HS-5 (cell line): ENCODE measurements at regions not wholly inside any gene's neighbourhood (a gene's known extent, or its start where the extent isn't known, plus 50 kb on each side); places are given as distances from the start of the nearest gene placed in this dataset.
"Not testable (repeated sequence)": the region's sequence is repeated elsewhere in the genome, so short reads cannot be mapped to it uniquely, and the experiment has no call there.

Experiments
- DNase-seq: peaks from one replicate; pipeline ENCODE4 v3.0.0-alpha.2; 2012; ENCODE audit warnings: low read depth

DNA sequence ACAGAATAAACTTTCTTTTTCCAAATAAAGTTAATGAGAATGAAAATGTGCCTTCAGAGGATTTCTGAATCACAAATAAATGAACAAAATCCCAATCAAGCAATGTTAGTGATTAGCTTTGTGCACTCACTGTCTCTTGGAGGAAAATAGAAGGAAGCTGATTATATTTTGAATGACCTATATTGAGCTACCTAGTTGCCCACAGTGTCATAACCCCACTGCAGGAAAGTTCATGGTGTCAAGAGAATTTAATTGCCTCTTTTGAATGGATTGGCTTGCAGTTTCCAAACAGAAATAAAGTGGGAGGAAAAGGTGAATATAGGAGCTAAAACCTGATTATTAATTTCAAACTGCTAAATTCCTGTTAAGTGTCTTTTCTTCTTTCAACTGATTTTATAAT is 515.9 kb downstream of the JRKL start:
- no peak for DNase-seq

DNA sequence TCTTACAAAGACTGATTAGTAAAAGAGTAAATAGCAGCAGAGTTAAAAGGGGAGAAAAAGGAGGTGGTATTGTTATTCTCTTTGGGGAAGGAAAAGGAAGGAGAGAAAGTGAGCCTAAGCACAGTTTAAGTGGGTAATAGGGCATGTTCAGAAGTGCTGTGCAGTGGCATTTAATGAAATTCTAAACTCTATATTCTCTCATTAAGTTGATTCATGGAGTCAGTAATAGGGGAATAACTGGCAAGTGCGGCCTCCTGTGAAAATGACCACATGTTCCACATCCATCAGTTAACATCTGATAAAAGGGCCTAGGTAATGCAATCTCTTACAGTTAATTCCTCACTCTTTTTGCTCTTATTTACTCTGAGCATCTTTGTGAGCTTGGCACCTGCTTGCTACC is 516.7 kb downstream of the JRKL start:
- no peak for DNase-seq

DNA sequence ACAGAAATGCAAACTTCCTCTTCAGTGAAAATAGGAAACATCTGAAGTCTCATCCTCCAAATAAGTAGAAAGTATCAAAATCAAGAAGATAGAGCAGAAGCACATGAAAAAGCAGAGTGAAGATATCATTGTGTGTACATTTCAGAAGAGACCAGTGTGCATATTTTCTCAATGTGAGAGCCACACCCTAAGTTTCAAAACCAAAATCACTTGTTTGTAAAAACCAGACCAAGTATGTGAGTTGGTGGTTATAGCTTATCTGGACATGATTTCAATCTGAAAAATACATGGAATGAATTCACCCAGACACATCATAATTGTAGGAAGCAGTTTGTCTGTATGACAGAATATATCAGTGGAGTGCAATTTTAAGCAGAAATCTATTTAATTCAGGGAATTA is 536.0 kb downstream of the JRKL start:
- DNase-seq: no peak

DNA sequence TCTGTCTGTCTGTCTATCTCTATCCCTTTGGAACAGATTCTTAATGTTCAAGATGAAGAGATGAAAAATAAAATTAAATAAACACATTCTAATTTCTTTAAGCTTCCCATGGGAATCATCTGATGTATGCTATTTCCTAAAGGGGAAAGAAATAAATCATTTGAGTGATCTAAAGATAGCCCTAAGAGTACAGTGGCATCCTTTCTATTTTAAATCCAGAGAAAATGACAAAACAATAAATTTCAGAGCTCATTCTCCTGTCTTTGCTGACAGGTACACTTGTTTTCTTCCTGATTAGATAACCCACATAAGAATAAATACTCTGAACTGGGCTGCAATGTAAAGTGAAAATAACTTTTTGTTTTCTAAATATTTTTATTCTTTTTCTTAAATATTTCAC is 550.4 kb downstream of the JRKL start:
- no peak for DNase-seq

DNA sequence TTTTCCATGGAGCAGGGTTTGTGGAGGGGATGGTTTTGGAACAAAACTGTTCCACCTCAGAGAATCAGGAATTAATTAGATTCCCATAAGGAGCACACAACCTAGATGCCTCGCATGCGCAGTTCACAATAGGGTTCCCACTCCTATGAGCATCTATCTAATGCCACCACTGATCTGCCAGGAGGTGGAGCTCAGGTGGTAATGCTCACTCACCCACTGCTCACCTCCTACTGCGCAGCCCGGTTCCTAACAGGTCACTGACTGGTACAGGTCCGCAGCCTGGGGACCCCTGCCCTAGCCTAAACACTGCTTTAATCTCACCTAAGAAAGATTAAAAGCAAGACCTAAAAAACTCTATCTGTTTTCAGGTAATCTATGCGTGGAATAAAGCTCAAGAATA is 553.0 kb downstream of the JRKL start:
- no peak for DNase-seq

DNA sequence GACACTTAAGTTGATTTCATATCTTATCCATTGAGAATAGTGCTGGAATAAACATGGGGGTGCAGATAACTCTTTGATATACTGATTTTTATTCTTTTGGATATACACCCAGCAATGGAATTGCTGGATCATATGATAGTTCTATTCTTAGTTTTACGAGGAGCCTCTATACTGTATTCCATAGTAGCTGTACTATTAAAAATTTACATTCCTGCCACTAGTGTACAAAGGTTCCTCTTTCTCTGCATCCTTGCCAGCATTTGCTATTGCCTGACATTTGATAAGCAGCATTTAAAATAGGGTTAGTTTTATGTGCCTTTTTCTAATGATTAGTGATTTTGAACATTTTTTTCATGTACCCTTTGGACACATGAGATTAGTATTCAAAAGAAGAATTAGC is 554.2 kb downstream of the JRKL start:
- no peak for DNase-seq

DNA sequence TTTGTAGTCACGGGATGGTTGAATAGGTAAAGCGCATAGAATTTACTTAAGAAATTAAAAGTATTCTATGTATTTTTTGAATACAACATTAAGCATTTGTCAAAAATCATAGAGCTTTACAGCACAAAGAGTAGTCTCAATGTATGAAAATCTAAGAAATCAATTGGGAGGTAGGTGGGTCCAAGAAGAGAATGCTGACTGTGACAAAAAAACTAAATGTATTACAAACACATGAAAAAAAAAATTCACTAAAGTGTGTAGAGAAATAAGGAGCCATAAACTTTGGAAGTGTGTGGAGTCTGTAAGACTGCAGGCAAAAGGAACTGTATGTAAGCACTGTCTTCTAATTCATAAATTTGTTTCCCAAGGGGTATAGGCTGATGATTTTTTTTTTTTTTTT is 558.3 kb downstream of the JRKL start:
- DNase-seq: no peak

DNA sequence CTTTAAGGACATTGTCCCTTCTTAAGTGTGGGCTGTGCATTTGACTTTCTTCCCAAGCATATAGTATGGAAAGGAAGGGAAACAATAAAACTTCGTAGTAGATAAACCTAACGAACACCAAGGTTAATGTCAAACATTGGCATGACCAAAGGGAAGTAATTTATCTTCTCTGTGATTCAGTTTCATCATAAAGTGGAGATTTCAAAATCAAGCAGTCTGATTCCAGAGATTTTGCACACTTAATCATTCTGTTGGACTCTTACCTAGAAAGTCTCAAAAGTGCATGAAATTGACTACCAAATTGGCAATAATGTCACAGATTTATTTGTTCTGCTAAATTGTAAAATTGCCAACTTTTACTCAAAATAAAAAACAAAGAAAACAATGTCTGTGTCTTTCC is 559.7 kb downstream of the JRKL start:
- no peak for DNase-seq

DNA sequence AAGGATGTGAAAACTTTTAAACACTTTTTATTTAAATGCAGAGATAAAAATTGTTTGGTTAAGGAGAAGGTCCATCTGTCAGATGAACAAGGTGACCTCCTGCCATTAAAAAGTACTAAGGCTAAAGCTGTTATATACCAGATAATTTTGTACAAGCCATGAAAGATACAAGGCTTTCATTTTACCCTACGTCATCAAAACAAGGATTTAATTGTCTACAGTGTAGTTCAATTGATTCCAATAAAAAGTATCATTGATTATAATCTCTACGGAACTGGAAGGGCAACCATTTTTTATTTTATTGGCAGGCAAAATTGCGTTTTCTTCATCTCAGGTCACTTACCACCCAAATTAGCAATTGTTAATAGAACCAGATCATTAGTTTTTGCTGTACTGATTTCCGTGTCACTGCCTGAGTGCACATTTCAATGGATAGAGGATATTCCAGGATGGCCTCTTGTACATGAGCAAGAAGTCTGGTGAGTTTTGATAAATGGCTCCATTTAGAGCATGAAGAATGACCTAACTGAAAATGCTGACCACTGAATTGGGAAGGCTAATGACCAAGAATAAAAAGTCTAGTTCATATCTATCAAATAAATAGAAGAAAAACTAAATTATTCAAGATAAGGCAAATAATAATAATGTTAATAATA is 564.9 kb downstream of the JRKL start:
- no peak for DNase-seq

DNA sequence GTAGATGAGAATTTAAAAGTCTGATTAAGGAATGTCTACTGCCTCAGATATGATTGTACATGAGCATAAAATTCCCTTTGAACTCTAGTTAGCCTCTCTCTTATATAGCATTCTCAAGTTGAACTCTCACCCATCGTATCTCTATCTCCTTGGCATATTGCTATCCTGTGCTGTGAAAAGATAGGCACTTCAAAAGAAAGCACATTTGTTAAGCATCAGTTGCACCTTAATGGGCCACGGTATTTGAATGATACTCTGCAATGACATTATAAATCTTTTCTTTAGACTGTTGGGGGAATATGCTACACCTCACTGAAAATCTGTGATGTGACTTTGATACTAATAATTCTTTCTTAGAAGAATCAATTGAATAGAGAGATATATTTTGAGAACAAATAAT is 570.7 kb downstream of the JRKL start:
- DNase-seq: no peak

DNA sequence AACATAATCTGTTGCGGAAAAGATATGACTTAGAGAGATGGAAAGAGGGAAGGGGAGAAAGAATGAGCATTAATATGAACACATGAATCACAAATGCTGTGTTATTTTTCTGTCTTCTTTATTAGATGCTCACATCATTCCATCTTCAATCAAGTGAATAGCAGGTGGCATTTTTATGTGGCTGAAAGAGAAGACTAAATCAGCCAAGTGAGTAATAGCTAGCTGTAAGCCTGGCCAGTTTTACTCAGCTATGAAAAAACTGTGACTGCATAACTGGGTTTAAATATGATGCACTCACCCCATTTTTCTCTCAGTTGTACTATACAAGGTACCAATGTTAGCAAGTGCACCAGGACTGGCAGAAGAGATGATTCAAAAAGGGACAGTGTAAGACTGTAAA is 571.1 kb downstream of the JRKL start:
- no peak for DNase-seq

DNA sequence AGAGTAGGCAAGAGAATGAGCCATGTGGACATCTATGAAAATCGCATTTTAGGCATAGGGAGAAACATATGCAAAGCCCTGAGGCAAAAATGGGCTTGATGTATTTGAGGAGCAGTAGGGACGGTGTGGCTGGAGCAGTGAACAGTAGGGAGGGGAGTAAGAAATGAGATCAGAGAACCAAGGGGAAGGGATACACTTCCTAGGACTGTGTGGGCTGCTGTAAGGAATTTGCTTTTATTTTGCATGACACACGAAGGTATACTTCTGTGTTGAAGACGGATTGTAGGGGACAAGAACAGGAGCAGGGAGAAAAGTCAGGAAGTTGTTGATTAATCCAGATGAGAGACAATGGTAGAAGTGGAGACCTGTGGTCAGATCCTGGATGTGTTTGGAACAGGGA is 572.1 kb downstream of the JRKL start:
- no peak for DNase-seq

DNA sequence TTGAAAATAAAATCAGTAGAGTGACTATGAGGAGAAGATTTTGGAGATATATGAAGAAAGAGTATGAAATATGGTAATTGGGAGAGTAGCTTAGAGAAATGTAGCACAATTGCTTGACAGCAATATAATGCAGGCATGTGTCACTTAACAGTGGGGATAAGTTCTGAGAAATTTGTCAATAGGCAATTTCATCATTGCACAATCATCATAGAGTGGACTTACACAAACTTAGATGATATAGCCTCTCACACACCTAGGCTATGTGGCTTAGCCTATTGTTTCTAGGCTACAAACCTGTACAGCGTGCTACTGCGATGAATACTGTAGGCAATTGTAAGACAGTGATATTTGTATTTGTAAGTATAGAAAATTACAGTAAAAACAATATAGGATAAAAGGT is 573.6 kb downstream of the JRKL start:
- no peak for DNase-seq

DNA sequence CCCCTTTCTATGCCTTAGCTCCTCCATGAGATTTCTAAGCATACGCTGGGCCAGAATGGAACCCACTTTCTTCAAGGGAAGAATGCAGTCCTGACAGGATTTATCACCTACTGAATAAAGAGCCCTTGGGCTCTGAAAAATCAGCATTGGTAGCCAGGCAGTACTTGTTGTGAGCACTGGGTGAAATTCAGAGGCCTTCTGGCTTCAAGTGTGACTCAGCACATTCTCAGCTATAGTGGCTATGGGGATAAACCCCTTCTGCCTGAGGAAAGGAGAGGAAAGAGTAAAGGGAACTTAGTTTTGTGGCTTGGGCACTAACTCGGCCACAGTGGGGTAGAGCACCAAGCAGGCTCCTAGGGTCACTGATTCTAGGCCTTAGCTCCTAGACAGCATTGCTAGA is 574.8 kb downstream of the JRKL start:
- DNase-seq: no peak

DNA sequence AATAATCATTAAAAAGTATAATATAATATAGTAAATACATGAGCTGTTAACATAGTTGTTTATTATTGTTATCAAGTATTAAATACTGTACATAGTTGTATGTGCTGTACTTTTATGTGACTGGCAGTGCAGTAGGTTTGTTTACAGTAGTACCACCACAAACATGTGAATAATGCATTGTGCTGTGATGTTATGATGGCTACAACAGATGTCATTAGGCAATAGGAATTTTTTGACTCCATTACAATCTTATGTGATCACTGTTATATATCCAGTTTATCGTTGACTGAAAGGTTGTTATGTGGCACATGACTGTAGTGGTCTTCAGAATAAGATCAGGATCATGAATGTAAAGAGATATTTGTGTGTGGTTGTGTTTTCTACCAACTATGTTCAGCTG is 577.8 kb downstream of the JRKL start:
- DNase-seq: no peak

DNA sequence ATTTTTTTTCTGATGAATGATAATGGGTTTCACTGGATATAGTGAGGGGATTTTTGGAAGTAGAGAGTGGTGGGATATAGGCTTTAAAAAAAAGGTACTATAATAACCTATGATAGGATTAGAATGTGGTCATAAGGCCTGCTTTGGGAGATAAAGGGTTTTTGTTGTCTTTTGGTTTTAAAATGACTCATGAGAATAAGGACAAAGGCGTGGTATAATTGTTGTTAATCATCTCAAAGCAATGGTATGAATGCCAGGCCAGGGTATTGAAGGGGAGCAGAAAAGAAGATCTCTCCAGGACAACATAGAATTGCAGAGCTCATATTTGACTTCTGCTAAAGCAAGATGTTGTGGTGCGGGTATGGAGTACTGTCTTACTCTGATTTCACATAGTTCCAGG is 579.4 kb downstream of the JRKL start:
- DNase-seq: peak; percentile 10

DNA sequence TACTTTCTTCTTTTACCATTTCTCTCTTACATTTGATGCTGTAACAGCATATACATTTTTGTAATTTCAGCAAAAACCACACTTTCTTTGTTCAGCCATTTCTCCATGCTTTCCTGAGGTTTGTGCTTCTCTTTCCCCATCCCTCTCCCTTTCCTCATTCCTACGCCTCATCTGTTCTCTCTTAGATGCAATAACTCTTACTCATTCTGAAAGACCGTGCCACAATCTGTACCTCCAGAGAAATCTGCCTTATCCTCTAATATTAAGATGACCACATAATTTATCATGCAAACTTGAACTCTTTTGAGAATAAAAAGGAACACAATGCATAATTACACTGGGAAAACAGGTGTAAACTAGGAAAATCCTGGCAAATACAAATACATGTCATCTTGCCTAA is 588.9 kb downstream of the JRKL start:
- no peak for DNase-seq

DNA sequence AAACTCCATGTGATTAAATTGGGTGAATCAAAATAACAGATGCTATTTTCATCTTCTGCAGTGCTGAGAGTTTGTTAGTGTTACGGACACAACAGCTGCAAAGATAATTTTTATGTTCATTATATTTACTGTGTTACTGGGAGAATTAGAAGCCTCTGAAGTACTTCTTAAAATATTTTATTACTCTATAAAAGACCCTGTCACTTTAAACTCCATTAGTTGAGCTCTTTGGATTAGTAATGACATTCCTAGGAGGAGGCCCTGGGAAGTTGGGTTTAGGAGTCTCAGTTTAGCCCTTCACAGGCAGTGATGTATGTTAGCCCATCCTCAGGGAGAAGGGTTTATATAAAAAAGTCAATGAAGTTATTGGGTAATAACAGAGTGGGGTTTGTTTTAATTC is 596.7 kb downstream of the JRKL start:
- no peak for DNase-seq

DNA sequence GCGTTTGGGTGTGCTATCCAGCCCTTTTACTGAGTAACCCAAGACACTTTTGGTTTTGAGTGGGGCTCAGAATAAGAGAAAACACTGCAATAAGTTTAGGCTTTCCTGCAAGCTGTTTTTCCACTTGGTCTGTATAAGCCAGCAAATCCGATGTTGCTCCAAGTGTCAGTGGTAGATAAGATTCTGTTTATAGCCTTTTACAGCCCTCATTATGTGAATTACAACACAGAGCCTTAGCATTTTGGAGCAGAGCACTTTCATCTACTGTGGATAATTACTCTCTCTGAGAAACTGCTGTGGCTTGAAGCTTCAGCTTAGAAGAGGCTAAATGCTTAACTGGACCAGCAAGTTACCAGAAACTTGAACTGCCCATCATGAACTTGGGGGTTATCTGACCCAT is 601.1 kb downstream of the JRKL start:
- DNase-seq: no peak

DNA sequence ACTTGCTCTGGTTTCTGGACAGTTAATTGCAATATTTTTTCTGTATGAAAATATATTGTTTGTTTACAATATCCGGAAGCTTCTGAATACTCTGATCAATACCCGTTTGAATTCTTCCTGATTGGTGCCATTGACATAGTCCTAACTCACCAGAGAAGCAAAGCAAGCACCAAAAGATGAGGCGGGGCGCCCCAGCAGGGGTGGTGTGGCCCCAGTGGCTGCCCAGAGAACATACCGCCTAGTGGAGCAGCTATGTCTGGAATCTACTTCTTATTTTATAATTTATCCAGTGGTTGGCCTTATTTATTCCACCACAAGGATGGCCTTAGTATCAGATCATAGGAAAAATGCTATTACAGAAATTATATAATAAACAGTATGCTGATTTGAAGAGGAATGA is 610.7 kb downstream of the JRKL start:
- no peak for DNase-seq

DNA sequence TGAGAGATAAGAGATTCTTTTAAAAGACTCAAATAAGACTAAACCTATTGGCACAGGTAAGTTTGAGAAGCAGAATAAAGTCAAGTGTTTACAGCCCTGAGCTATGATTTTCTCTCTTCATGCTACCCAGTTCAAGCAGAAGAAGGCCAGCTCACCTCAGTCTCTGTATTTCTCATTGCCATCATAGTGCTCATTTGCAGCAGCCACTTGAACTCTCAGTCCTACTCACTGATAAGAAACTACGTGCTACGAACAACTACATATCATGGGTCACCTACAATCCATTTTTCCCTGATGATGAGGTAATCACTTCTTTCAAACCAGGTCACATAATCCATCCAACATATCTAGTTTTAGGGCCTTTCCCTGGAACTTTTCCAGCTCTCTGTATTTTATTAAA is 617.5 kb downstream of the JRKL start:
- DNase-seq: no peak

DNA sequence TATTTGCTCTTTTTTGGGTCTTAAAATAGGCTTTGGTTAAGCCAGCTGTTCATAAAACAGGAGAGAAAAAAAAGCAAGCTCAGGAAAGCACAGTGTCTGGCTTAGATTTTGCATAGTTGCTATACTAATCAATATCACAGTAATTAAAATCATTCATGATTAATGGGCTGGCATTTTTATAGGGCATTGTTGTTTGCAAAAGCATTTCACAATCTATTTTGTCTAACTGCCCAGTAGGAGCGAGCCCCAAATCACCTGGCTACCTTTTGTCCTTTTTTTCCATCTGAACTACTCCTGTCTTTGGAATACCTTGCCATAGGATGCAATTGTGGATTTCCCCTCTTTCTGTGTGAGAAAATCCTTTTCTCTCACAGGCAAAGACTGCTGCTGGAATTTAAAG is 619.8 kb downstream of the JRKL start:
- no peak for DNase-seq

DNA sequence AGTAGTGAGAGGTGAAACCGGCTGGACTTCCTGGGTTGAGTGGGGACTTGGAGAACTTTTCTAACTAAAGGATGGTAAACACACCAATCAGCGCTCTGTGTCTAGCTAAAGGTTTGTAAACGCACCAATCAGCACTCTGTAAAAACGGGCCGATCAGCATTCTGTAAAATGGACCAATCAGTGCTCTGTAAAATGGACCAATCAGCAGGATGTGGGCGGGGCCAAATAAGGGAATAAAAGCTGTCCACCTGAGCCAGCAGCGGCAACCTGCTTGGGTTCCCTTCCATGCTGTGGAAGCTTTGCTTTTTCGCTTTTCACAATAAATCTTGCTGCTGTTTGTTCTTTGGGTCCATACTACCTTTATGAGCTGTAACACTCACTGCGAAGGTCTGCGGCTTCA is 621.2 kb downstream of the JRKL start:
- DNase-seq: not testable (repeated sequence)

DNA sequence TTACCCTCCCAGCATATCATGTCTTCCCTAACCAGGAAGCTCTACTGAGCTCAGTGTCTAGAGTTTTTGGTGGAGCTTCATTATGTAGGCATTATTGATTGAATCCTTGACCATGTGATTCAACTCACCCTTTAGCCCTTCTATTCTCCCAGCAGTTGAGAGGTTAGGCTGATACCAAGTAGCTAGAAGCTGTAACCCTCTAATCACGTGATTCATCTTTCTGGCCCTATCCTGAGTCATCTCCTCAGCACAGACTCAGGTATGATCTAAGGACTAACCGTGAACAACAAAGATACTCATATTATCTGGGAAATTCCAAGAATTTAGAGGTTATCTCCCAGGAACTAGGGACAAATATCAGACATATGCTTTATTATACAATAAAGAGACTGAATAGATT is 625.5 kb downstream of the JRKL start:
- DNase-seq: no peak

DNA sequence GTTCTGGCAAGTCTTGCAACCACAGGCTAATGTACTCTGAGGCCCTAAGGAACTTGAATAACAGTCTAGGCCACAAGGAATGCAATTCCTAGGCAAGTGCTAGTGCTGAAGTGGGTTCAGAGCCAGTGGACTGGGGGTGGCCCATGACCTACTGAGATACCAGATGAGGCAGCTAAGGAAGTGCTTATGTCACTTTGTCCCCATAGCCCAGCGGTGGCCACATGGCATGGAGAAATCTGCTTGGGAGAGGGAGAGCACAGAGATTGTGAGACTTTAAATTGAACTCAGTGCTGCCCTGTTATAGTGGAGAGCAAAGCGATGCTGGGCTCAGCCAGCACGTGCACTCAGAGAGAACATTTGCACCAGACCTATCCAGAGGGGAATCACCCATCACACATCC is 629.5 kb downstream of the JRKL start:
- no peak for DNase-seq
